Lower leg skin (tissue), 4 donors: ENCODE measurements at regions not wholly inside any gene's neighbourhood (a gene's known extent, or its start where the extent isn't known, plus 50 kb on each side); places are given as distances from the start of the nearest gene placed in this dataset.

Experiments
- DNase-seq, 2 donors: peaks; one replicate each; pipeline ENCODE4 v3.0.0-alpha.2; 2019; ENCODE audit warnings: low spot score in 2 of 2
- H3K4me3 ChIP-seq: fragments of 200-600 bp; sonication (generic); 2 replicates; pipeline ENCODE4 v1.5.1; 2017; ENCODE audit warnings: mild to moderate bottlenecking, low read depth; ENCODE audit not compliant: poor library complexity, severe bottlenecking
- POLR2A ChIP-seq, 2 donors: fragments of 450-650 bp; IDR thresholded peaks; one replicate each; pipeline ENCODE4 v1.6.1; 2016 to 2017; ENCODE audit warnings: antibody characterized with exemption in 2 of 2, mild to moderate bottlenecking in 1 of 2, moderate library complexity in 1 of 2
- WGBS, 2 donors: methylation state at CpG; one replicate each; pipeline ENCODE4 v1.1.5; 2018; 5-methylcytosine and 5-hydroxymethylcytosine counted together
- intact Hi-C: fragments of 100-400 bp; cut with DNase I; formaldehyde crosslinking; loops from one replicate; pipeline ENCODE4 v1.15.0; 2023; ENCODE audit warnings: low total_unique reads
- TF ChIP-seq, protein P1 (sequence below), 3 donors: fragments of 450-650 bp; IDR thresholded peaks; one replicate each; pipeline ENCODE4 v1.5.1; 2016; ENCODE audit warnings: antibody characterized with exemption in 3 of 3, mild to moderate bottlenecking in 3 of 3, moderate library complexity in 2 of 3

- DNase-seq, result no peak
- intact Hi-C loops, result no loop called here
- no peak overlapping the region for H3K4me3 ChIP-seq
- 73 to 79% methylated on average over 5 of the region's 5 CpGs for WGBS, 2 donors
- TF ChIP-seq, protein P1, sequence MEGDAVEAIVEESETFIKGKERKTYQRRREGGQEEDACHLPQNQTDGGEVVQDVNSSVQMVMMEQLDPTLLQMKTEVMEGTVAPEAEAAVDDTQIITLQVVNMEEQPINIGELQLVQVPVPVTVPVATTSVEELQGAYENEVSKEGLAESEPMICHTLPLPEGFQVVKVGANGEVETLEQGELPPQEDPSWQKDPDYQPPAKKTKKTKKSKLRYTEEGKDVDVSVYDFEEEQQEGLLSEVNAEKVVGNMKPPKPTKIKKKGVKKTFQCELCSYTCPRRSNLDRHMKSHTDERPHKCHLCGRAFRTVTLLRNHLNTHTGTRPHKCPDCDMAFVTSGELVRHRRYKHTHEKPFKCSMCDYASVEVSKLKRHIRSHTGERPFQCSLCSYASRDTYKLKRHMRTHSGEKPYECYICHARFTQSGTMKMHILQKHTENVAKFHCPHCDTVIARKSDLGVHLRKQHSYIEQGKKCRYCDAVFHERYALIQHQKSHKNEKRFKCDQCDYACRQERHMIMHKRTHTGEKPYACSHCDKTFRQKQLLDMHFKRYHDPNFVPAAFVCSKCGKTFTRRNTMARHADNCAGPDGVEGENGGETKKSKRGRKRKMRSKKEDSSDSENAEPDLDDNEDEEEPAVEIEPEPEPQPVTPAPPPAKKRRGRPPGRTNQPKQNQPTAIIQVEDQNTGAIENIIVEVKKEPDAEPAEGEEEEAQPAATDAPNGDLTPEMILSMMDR (IDR thresholded peaks at IDR 0.05), result no peak
- no peak for TF ChIP-seq POLR2A (IDR thresholded peaks at IDR 0.05)
Measured at GRCh38 chr4:67071641-67072040, 473.7 kb downstream of the CENPC start.

DNA sequence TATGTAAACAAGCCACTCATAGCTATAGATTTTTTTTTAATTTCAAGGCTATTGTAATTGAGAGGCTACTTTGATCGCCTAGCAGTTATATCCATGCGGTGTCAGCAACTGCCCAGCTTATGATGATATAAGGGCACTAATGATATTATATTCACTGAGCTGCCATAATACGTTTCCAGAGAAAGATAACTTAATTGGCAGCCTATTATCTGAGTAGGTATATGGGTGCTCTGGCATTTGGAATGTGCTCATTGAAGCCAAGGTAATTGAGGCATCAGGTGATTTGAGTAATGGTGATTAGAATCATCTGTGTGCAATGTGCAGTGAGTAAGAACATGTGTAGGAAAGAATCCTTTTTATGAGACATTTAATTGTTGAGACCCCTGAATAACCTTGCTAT, 490.0 kb downstream of the CENPC start:
- intact Hi-C loops, result no loop called here
- no peak overlapping the region for H3K4me3 ChIP-seq
- DNase-seq, result no peak
- 72 to 82% methylated on average over 3 of the region's 3 CpGs for WGBS, 2 donors
- TF ChIP-seq, protein P1 (IDR thresholded peaks at IDR 0.05), result no peak

- intact Hi-C loops, result no loop called here
- no peak for TF ChIP-seq POLR2A (IDR thresholded peaks at IDR 0.05)
- TF ChIP-seq, protein P1 (IDR thresholded peaks at IDR 0.05), result no peak
Measured at GRCh38 chr4:67054896-67055295, 490.4 kb downstream of the CENPC start.

GRCh38 chr4:67052814-67053675, 492.3 kb downstream of the CENPC start:
- intact Hi-C loops, result no loop called here
- no peak overlapping the region for H3K4me3 ChIP-seq
- TF ChIP-seq POLR2A (IDR thresholded peaks at IDR 0.05), result no peak
- TF ChIP-seq, protein P1 (IDR thresholded peaks at IDR 0.05), result no peak
- DNase-seq, result no peak
- 68 to 73% methylated on average over 10 of the region's 10 CpGs for WGBS, 2 donors

More at GRCh38 chr4:67054896-67055295, 490.4 kb downstream of the CENPC start:
- H3K4me3 ChIP-seq, result no peak overlapping the region
- DNase-seq, result no peak

DNA sequence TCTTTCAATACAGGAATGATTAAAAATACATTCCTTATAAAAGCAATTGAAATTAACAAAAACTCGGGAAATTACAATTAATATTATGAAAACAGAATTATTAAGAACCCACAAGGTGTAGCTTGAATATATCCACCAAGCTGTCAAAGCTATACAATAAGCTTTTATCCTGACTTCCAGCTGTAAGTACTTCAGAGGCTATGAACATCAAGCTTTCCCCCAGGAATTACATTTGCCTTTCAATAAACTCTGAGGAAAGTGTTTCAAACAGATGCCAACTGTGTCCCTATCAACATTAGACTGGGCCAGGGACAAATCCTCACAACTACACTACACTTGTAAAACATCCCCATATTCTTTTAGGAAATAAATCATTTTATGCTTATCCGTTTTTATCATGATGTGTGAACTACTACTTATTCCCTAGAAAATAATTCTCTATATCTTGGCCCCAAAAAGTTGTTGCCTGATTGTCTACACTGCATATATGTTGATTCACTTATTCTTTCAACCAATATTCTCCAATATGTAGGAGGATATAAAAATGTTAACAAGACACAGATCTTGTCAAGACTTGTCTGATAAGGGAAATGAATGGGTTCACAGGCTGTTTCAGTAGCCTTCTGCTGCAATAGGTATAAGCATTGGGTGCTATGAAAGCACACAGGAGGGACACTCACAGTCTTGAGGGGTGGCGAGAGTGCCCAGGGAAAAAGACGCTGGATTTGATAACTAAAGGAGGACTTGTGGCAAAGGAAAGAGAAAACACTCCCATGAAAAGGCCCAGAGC, 494.1 kb downstream of the CENPC start:
- WGBS, 2 donors, result 67 to 75% methylated on average over 4 of the region's 4 CpGs
- TF ChIP-seq, protein P1 (IDR thresholded peaks at IDR 0.05), result no peak
- TF ChIP-seq POLR2A (IDR thresholded peaks at IDR 0.05), result no peak
- DNase-seq, result no peak
- intact Hi-C loops, result no loop called here
- no peak overlapping the region for H3K4me3 ChIP-seq
